Endothelial cell of umbilical vein (primary cell): ENCODE measurements at regions not wholly inside any gene's neighbourhood (a gene's known extent, or its start where the extent isn't known, plus 50 kb on each side); places are given as distances from the start of the nearest gene placed in this dataset.

Experiments
- BruUV-seq: library from RNA; stranded (reverse); fragments of 400-500 nt; replicated peaks from 2 replicates; lab custom pipeline; 2021; lab: Mats Ljungman, UMichigan
- CTCF ChIA-PET: fragments of 300-600, 350-600 bp; sonication (Branson Sonifier 250); formaldehyde crosslinking; loops from one replicate; lab custom pipeline; 2021; ENCODE audit warnings: antibody characterized with exemption, inconsistent platforms; lab: Charles Lee
- POLR2A ChIA-PET: fragments of 300-600, 350-600 bp; sonication (Branson Sonifier 250); formaldehyde crosslinking; loops from one replicate; lab custom pipeline; 2021; ENCODE audit warnings: antibody characterized with exemption, inconsistent platforms; lab: Charles Lee
- DNase-seq: peaks from one replicate; pipeline ENCODE4 v3.0.0-alpha.2; 2011; ENCODE audit warnings: low read depth, low spot score
- FAIRE-seq: peaks from 2 replicates; lab custom pipeline; 2011; peaks lifted over from hg19 to GRCh38; lab: Jason Lieb, UNC
- H2AFZ ChIP-seq: 2 replicates; pipeline ENCODE4 v1.6.0; 2012; ENCODE audit warnings: low read depth, low read length, control low read depth, inconsistent platforms
- H3K27ac ChIP-seq: 2 replicates; pipeline ENCODE4 v1.5.1; 2011; ENCODE audit warnings: low read depth, mild to moderate bottlenecking, control low read depth, low read length, moderate library complexity; ENCODE audit not compliant: insufficient read depth
- H3K27me3 ChIP-seq, 2 experiments: 2 replicates each; pipeline versions ENCODE4 v1.6.0 to v1.6.1; 2011; ENCODE audit warnings: low read length in 2 of 2, mixed read lengths in 1 of 2; ENCODE audit not compliant: control insufficient read depth in 2 of 2, insufficient read depth in 2 of 2
- H3K36me3 ChIP-seq, 2 experiments: 2 replicates in 1 of 2; 3 replicates in 1 of 2; pipeline ENCODE4 v1.5.1; 2011; ENCODE audit warnings: low read length in 2 of 2, mild to moderate bottlenecking in 1 of 2, moderate library complexity in 1 of 2; ENCODE audit not compliant: control insufficient read depth in 2 of 2, insufficient read depth in 2 of 2; ENCODE audit errors: extremely low read depth in 1 of 2
- H3K4me1 ChIP-seq: 3 replicates; pipeline ENCODE4 v1.5.1; 2011; ENCODE audit warnings: mild to moderate bottlenecking, low read length; ENCODE audit not compliant: control insufficient read depth, insufficient read depth; ENCODE audit errors: extremely low read depth
- H3K4me2 ChIP-seq: 2 replicates; pipeline ENCODE4 v1.6.1; 2011; ENCODE audit warnings: low read length, control low read depth, mixed read lengths; ENCODE audit not compliant: insufficient read depth
- H3K4me3 ChIP-seq, 3 experiments: fragments of 200-600 bp in 1 of 3; sonication (generic), shearing (Covaris generic) in 1 of 3; replicated peaks in 1 of 3; 2 replicates each; pipeline ENCODE4 v1.5.1; 2011 to 2016; ENCODE audit warnings: control low read depth in 3 of 3, low read length in 3 of 3, mild to moderate bottlenecking in 2 of 3, inconsistent platforms in 1 of 3, low read depth in 1 of 3, moderate library complexity in 1 of 3; ENCODE audit not compliant: insufficient read depth in 1 of 3
- H3K79me2 ChIP-seq: 2 replicates; pipeline ENCODE4 v1.6.0; 2012; ENCODE audit warnings: low read length, inconsistent platforms; ENCODE audit not compliant: control insufficient read depth, insufficient read depth
- H3K9ac ChIP-seq: replicated peaks from 2 replicates; pipeline ENCODE3; 2011; ENCODE audit warnings: low read length, control low read depth; ENCODE audit not compliant: insufficient read depth; ENCODE audit errors: extremely low read depth
- H3K9me1 ChIP-seq: replicated peaks from 3 replicates; pipeline ENCODE4 v1.6.0; 2011; ENCODE audit warnings: mild to moderate bottlenecking, low read length; ENCODE audit not compliant: control insufficient read depth, insufficient read depth; ENCODE audit errors: extremely low read depth
- H3K9me3 ChIP-seq: replicated peaks from 2 replicates; pipeline ENCODE4 v1.5.1; 2012; ENCODE audit warnings: low read length, inconsistent platforms; ENCODE audit not compliant: control insufficient read depth, insufficient read depth
- H4K20me1 ChIP-seq: replicated peaks from 2 replicates; pipeline ENCODE3; 2011; ENCODE audit warnings: mild to moderate bottlenecking, low read length; ENCODE audit not compliant: control insufficient read depth, insufficient read depth; ENCODE audit errors: extremely low read depth
- EZH2 ChIP-seq: IDR thresholded peaks from 2 replicates; pipeline ENCODE4 v1.6.1; 2012; ENCODE audit warnings: borderline replicate concordance, low read depth, mild to moderate bottlenecking, moderate library complexity, low read length, inconsistent platforms; ENCODE audit not compliant: severe bottlenecking
- FOS ChIP-seq: IDR thresholded peaks from 2 replicates; pipeline ENCODE4 v1.6.1; 2011; ENCODE audit warnings: mild to moderate bottlenecking, low read length, moderate library complexity, borderline replicate concordance; ENCODE audit not compliant: insufficient read depth
- GATA2 ChIP-seq: IDR thresholded peaks from 2 replicates; pipeline ENCODE4 v1.7.0; 2011; ENCODE audit warnings: low read depth, mild to moderate bottlenecking, moderate library complexity, mixed read lengths, low read length; ENCODE audit not compliant: insufficient read length, insufficient read depth
- JUN ChIP-seq: IDR thresholded peaks from 2 replicates; pipeline ENCODE4 v1.6.1; 2011; ENCODE audit warnings: borderline replicate concordance, low read depth; ENCODE audit not compliant: insufficient read length, insufficient read depth
- MYC ChIP-seq: IDR thresholded peaks from one replicate; pipeline ENCODE4 v1.6.1; 2011; ENCODE audit warnings: mild to moderate bottlenecking, low read depth, low read length
- POLR2A ChIP-seq: IDR thresholded peaks from 2 replicates; pipeline ENCODE4 v1.6.1; 2012; ENCODE audit warnings: low read depth, mild to moderate bottlenecking, control low read depth, low read length
- POLR2AphosphoS5 ChIP-seq: IDR thresholded peaks from 2 replicates; pipeline ENCODE4 v1.6.1; 2012; ENCODE audit warnings: low read depth, mild to moderate bottlenecking, control low read depth, low read length, moderate library complexity; ENCODE audit not compliant: insufficient read depth
- dilution Hi-C: fragments of 300-500 bp; cut with MboI; formaldehyde crosslinking; loops from one replicate; pipeline ENCODE4 v1.15.0; 2019; ENCODE audit warnings: low sequenced_read_pairs; ENCODE audit not compliant: extremely low pct_ligation_motif_present
- intact Hi-C: fragments of 100-400 bp; cut with micrococcal nuclease; formaldehyde crosslinking; loops from one replicate; pipeline ENCODE4 v1.10.0; 2022
- TF ChIP-seq, protein P1 (sequence below): IDR thresholded peaks from 2 replicates; pipeline ENCODE4 v1.6.1; 2011; ENCODE audit not compliant: insufficient read depth, insufficient read length
- TF ChIP-seq, protein P2 (sequence below), 2 donors: IDR thresholded peaks; 1 replicate in 1 of 2; 2 replicates in 1 of 2; pipeline ENCODE4 v1.5.1; 2011; ENCODE audit warnings: low read length in 2 of 2, mild to moderate bottlenecking in 2 of 2, moderate library complexity in 2 of 2, control low read depth in 1 of 2, inconsistent platforms in 1 of 2, low read depth in 1 of 2; ENCODE audit not compliant: insufficient read depth in 1 of 2; ENCODE audit errors: extremely low read depth in 1 of 2

DNA sequence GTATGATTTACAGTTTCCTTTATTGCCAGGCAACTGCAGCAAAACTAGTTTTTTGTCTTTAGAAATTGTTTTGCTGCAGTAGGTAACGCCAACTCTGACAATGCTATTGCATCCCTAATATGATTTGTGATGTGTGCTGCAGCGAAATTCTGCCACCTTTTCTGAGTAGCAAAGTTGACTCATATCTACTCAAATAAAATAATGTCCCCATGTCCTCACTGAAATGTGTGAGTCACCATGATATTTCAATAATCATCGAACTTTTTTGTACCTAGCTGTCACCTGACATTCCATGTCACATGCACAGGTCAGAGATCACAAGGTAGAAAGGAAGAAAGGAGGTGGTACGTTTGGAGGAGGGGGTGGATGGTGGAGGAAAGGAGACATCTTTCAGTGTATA is 205.0 kb downstream of the RAD51AP2 start:
- H3K79me2 ChIP-seq, result no peaks in the 10 kb centered on the region
- no peaks in the 10 kb centered on the region for H3K27me3 ChIP-seq
- H4K20me1 ChIP-seq, result no peaks in the 10 kb centered on the region
- H2AFZ ChIP-seq, result no peak overlapping the region
- no peaks in the 10 kb centered on the region for H3K4me1 ChIP-seq
- TF ChIP-seq JUN (no peak), POLR2AphosphoS5 (no peak), POLR2A (no peak), MYC (no peak), FOS (no peak), EZH2 (no peak), GATA2 (no peak)
- TF ChIP-seq, protein P1, sequence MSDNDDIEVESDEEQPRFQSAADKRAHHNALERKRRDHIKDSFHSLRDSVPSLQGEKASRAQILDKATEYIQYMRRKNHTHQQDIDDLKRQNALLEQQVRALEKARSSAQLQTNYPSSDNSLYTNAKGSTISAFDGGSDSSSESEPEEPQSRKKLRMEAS, result no peak
- TF ChIP-seq, protein P2, sequence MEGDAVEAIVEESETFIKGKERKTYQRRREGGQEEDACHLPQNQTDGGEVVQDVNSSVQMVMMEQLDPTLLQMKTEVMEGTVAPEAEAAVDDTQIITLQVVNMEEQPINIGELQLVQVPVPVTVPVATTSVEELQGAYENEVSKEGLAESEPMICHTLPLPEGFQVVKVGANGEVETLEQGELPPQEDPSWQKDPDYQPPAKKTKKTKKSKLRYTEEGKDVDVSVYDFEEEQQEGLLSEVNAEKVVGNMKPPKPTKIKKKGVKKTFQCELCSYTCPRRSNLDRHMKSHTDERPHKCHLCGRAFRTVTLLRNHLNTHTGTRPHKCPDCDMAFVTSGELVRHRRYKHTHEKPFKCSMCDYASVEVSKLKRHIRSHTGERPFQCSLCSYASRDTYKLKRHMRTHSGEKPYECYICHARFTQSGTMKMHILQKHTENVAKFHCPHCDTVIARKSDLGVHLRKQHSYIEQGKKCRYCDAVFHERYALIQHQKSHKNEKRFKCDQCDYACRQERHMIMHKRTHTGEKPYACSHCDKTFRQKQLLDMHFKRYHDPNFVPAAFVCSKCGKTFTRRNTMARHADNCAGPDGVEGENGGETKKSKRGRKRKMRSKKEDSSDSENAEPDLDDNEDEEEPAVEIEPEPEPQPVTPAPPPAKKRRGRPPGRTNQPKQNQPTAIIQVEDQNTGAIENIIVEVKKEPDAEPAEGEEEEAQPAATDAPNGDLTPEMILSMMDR (IDR thresholded peaks at IDR 0.05; ENCODE audit: extremely low read depth in 1 of 2, insufficient read depth in 1 of 2, low read depth in 1 of 2, low read length in 2 of 2), result no peak
- no peak overlapping the region for H3K9ac ChIP-seq
- POLR2A ChIA-PET, result no interaction called here
- no peak overlapping the region for H3K4me3 ChIP-seq
- no TSS peak for BruUV-seq
- no peaks in the 10 kb centered on the region for H3K36me3 ChIP-seq
- no peak overlapping the region for H3K27ac ChIP-seq
- no peaks in the 10 kb centered on the region for H3K9me3 ChIP-seq
- intact Hi-C loops, result no loop called here
- H3K9me1 ChIP-seq, result no peaks in the 10 kb centered on the region
- CTCF ChIA-PET, result no interaction called here
- H3K4me2 ChIP-seq, result no peak overlapping the region
- DNase-seq, result no peak
- dilution Hi-C loops, result no loop called here
- FAIRE-seq, result no peak
